GM10266 (cell line): ENCODE measurements at regions not wholly inside any gene's neighbourhood (a gene's known extent, or its start where the extent isn't known, plus 50 kb on each side); places are given as distances from the start of the nearest gene placed in this dataset.

Experiments used
- DNase-seq: peaks from one replicate; pipeline ENCODE4 v3.0.0; 2012; ENCODE audit errors: extremely low spot score
- TF ChIP-seq, protein P1 (sequence below): IDR thresholded peaks from 2 replicates; pipeline ENCODE4 v1.5.1; 2012; ENCODE audit warnings: mild to moderate bottlenecking, low read depth; ENCODE audit not compliant: control insufficient read depth, insufficient read depth; ENCODE audit errors: missing control alignments

- no peak for DNase-seq
- TF ChIP-seq, protein P1, sequence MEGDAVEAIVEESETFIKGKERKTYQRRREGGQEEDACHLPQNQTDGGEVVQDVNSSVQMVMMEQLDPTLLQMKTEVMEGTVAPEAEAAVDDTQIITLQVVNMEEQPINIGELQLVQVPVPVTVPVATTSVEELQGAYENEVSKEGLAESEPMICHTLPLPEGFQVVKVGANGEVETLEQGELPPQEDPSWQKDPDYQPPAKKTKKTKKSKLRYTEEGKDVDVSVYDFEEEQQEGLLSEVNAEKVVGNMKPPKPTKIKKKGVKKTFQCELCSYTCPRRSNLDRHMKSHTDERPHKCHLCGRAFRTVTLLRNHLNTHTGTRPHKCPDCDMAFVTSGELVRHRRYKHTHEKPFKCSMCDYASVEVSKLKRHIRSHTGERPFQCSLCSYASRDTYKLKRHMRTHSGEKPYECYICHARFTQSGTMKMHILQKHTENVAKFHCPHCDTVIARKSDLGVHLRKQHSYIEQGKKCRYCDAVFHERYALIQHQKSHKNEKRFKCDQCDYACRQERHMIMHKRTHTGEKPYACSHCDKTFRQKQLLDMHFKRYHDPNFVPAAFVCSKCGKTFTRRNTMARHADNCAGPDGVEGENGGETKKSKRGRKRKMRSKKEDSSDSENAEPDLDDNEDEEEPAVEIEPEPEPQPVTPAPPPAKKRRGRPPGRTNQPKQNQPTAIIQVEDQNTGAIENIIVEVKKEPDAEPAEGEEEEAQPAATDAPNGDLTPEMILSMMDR, result no peak
Measured at GRCh38 chr2:95539290-95539689, 52.5 kb upstream of the TRIM43 start.

DNA sequence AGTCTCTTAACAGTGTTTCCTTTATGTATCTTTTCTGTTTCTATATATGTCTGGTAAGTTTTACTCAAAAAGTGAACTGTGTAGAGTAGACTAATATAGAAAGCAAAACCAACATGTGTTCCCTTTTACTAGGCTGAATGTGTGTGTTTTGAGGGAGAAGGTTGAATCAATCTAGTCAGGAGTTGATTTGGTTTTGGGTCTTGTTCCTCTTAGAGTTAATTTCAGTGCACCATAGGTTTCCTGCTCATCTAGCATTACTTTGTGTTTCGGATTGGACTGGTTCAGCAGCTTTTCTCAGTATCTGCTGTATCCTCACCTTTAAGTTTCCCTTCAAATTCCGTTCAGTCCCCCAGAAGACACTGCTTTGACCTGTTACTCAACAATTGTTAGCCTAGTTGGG lies 52.0 kb upstream of the TRIM43 start:
- peak; percentile 33 for DNase-seq
- TF ChIP-seq, protein P1, result no peak
